HG03571 (cell line): ENCODE measurements at regions not wholly inside any gene's neighbourhood (a gene's known extent, or its start where the extent isn't known, plus 50 kb on each side); places are given as distances from the start of the nearest gene placed in this dataset.

ENCODE experiments used
- ATAC-seq: cut with Tn5 transposase; IDR thresholded peaks from one replicate; pipeline ENCODE4 v1.9.1; 2021; ENCODE audit not compliant: unreplicated experiment

DNA sequence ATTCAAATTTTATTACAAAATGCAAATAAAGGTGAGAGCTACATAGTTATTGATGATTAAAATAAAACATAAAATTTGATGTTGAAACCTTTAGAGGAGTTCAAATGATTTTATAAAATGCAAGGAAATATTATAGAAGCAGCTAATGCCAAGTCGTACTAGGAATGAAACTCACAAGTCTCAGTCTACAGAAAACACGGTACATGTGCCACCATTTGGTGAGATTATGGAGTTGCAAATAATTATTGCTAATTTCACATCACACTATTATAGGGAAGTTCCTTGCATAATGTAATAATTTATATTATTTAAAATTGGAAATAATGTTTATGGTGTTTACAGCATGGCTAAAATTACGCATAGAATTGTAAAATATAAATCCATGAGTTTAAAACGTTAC lies 1601.7 kb upstream of the TENM3 start:
- no peak for ATAC-seq

DNA sequence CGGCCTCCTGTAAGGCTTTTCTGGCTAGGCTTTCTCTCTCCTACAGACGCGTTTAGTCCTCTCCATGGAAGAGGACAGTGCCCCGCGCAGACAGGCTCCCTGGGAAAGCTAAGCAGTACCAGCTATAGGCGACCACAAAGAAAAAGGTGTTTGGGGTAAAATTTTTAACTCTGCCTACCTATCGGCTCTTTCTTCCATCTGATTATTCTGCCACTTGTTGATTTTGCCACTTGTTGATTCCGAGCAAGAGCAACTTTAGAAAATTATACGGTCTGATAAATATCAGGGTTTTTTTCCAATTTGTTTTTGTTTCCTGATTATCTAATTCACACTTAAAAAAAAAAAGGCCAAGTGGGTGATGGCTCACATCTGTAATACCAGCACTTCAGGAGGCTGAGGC lies 1600.5 kb upstream of the TENM3 start:
- ATAC-seq = no peak

- ATAC-seq = peak; percentile 83
These were observed 1592.9 kb upstream of the TENM3 start for GRCh38 chr4:180650273-180650672.

DNA sequence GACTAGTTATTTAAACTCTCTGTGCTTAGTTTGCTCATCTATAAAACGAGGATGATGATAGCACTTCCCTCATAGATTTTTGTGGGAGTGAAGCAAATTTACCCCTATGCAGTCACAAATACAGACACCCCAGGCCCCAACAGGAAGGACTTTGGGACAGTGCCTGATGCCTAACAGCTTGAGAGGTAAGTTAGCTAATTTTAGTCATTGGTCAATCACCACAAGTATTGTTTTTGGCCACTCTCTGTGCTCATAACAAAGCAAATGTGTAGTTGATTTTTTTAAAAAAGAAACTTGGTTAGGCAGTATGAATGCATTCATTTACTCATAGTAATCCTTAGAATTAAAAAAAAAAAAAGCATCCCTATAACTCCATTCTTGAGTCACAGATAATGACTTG lies 1590.7 kb upstream of the TENM3 start:
- ATAC-seq = no peak

- ATAC-seq = no peak
These were observed 1587.3 kb upstream of the TENM3 start for GRCh38 chr4:180655886-180656285.

DNA sequence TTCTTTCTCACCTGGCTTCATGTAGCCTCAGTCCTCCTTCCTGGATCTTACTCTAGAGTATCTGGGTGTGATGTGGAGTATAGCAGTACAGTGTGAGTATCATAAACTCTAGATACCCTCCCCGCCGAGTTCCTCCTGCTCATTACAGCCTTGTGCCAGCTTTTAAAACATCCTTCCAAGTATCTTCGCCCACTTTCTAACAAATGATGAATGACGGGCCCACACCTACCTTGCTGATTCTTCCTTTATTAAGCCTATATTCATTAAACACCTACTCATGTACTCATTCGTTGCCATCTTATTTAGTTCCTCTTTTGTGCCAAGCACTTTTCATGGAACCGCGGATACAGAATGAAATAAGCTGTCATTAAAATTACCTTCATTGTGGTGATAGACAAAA lies 1585.3 kb upstream of the TENM3 start:
- ATAC-seq = no peak

DNA sequence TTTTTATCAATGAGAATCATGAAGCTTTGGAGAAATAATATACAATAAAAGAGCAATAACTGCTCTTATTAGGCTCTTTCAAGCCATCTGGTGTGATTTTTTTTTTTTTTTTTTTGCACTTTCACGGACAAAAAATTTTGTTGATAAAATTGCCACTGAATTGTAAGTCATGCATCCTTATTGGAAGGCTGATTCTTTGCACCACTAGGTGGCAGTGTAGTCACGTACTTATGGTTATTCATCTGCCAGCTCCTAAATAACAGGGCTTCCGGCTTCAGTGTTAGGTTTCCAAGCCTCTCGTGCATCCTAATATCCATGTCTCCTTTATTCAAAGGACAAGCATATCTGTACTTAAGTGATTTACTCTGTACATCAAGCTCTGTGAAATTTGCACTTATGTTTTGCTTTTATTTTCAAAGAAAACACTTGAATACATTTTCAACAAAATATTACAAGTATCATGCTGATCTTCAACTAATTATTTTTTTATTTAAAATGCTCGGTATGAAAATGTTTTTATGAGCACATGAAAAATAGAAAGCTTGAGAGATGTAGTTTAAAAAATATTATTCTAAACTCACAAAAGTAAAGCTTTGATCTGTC lies 1578.3 kb upstream of the TENM3 start:
- ATAC-seq = peak; percentile 80

GRCh38 chr4:180665481-180665880 lies 1577.7 kb upstream of the TENM3 start:
- no peak for ATAC-seq

DNA sequence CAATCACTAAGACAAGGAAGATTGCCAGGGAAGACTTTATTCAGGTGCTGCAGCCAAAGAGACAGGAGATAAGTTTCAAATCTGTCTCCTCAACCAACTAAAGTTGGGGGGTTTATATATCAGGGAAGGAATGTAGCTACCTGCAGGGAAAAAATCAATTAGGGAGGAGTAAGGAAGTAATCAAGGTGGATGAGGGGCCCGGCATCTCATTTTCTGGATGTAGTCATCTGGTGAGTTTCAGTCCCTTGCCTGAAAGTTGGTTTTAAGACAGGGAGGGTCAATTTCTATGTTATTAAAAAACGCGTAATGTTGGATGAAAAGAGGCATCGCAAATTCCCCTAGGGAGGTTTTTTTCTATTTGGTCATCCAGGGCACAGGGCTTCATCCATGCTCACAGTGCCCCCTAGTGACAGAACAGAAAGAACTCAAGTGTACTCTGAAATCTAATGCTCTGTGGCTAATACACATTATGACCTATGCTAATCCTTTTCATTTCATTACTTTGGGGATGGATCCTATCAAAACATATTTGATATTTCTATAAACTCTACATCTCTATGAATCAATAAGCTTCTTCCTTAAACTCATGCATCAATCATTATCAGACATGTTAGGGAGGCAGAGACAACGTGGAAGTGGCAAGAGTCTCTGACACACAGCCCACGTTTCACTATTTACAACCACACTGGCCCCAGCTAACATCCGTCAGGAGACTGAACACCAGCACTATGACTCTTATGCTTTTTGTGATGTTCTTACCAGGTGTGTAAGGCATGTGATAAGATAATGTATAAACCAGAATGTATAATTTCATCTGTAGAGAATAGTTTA lies 1577.0 kb upstream of the TENM3 start:
- ATAC-seq = peak; percentile 77

GRCh38 chr4:180668732-180669131 lies 1574.5 kb upstream of the TENM3 start:
- no peak for ATAC-seq

GRCh38 chr4:180669680-180670079 lies 1573.5 kb upstream of the TENM3 start:
- no peak for ATAC-seq

DNA sequence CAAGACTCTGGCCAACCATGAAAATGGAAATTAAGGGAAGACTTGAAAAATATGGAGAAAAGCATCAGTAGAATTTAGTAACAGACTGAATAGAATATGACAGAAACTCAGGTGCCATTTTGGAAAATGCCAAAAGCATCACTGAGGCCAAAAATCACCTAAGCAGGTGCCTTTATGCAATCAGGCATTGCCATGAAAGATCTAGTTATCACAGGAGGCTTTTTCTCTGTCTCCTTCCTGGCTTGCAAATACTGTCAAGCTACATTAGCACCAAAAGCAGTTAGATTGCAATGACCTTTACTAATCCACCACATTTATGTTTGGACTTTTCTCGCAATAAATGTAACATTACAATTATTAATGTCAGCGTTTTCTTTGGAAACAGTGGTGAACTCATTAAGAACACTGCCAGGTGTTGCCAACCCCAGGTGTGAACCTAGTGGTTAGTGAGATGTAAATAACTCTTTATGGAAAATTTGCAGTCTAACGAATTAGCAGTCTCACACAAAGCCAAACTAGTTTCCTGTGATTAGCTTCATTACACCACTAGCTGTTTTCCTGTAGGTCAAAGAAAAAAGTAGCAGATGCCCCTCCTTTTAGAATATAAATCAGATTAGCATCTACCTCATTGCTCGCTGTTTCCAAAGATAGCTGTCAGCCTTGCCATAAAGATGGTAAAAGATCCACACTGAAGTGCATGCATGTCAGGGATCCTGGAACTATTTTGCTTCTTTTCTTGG lies 1568.4 kb upstream of the TENM3 start:
- no peak for ATAC-seq

DNA sequence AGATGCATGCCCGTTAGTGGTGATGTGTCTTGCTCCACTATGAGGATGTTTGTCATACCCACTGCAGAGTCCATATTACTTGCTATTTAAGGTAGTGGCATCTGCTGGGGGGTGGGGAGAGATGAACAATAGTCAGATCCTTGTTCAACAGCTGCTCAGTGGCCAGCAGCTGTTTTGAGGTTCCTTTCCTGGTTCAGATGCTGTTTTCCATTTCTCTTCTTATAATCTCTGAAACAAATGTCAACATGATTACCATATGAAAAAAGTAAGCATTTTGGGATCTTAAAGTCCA lies 1567.9 kb upstream of the TENM3 start:
- ATAC-seq = no peak

GRCh38 chr4:180680305-180680704 lies 1562.9 kb upstream of the TENM3 start:
- no peak for ATAC-seq

DNA sequence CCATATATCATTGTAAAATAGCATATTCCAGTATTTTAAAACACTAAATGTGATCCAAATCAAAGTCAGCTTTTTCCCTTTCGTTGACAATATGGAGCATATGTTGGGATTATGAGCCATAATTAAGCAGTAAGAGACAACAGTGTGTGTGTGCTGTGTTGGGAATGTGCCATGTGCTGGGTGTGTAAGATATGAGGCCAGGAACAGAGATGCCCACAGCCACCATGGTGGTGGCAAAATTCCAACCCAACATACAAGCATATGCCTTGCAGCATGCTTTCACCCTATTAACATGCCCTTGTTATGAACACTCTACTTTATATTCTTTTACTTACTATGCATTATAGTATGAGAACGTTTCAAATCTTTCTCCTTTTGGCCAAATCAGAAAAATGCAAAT lies 1560.4 kb upstream of the TENM3 start:
- ATAC-seq = no peak

GRCh38 chr4:180683186-180683585 lies 1560.0 kb upstream of the TENM3 start:
- ATAC-seq = no peak

DNA sequence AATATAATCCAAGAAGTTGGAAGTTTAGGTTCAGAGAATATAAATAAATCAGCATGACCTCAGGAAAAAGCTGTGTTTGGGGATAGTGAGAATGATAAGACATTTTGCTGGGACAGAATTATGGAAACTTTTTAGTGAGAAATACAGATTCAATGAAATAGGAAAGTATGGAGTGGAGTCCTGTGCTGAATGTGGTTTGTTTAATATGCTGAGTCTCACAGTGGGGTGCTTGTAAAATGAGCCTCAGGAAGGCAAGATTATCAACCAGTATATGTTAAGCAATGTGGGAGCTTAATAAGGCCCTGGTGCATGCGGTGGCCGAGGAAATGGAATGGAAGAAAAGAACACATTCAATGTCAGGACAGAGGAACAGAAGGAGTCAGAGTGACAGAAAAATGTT lies 1554.7 kb upstream of the TENM3 start:
- no peak for ATAC-seq

- no peak for ATAC-seq
These were observed 1548.3 kb upstream of the TENM3 start for GRCh38 chr4:180694875-180695274.

DNA sequence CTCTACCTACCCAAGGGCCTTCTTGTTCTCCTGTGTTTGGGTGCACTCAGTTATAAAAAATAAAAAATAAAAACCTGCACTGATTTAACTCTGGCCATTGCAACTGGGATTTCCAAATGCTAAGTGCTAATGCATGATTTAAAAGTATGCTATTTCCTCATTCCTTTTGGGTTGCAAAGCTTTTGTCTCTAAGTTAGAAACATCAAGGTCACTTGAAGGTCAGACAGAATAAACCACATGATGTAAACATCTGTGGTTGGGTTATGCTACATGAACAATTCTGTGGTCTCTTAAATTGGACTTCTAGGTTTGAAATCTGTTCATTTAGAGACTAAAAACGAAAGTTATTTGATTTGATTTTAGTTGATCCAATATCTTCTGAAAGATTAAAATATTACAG lies 1547.4 kb upstream of the TENM3 start:
- no peak for ATAC-seq

- ATAC-seq = no peak
These were observed 1546.6 kb upstream of the TENM3 start for GRCh38 chr4:180696460-180697092.

GRCh38 chr4:180698550-180699195 lies 1544.5 kb upstream of the TENM3 start:
- ATAC-seq = no peak
